HEK293 (cell line): ENCODE measurements at regions not wholly inside any gene's neighbourhood (a gene's known extent, or its start where the extent isn't known, plus 50 kb on each side); places are given as distances from the start of the nearest gene placed in this dataset.

Source experiments
- CTCF ChIA-PET: fragments of 350-600 bp; formaldehyde crosslinking; extraction: SDS; loops from one replicate; lab custom pipeline; 2021; ENCODE audit warnings: antibody characterized with exemption; lab: Yijun Ruan, JAX
- POLR2A ChIA-PET: fragments of 300-600 bp; formaldehyde crosslinking; extraction: SDS; loops from one replicate; lab custom pipeline; 2020; ENCODE audit warnings: antibody characterized with exemption, inconsistent platforms; lab: Yijun Ruan, JAX
- H3K27ac ChIP-seq: fragments of 200-500 bp; sonication (Bioruptor generic); 2 replicates; pipeline ENCODE4 v1.5.1; 2014; ENCODE audit warnings: low read depth, low read length, control low read depth, inconsistent platforms; ENCODE audit errors: extremely low read depth
- H3K36me3 ChIP-seq, 2 experiments: fragments of 200-500 bp in 1 of 2; sonication (Bioruptor generic) in 1 of 2; 1 replicate in 1 of 2; 2 replicates in 1 of 2; pipeline ENCODE4 v1.5.1; 2014 to 2017; ENCODE audit warnings: inconsistent platforms in 2 of 2, low read length in 2 of 2; ENCODE audit not compliant: control insufficient read depth in 2 of 2, insufficient read depth in 1 of 2
- H3K4me1 ChIP-seq: fragments of 200-500 bp; sonication (Bioruptor generic); 2 replicates; pipeline ENCODE4 v1.5.1; 2014; ENCODE audit warnings: mild to moderate bottlenecking, low read length, inconsistent platforms; ENCODE audit not compliant: control insufficient read depth, insufficient read depth
- H3K4me3 ChIP-seq: 2 replicates; pipeline ENCODE4 v1.5.1; 2011; ENCODE audit warnings: low read depth, mild to moderate bottlenecking, control low read depth, low read length, moderate library complexity
- H3K9me3 ChIP-seq: fragments of 200-500 bp; sonication (Bioruptor generic); 2 replicates; pipeline ENCODE4 v1.5.1; 2014; ENCODE audit warnings: low read depth, low read length, inconsistent platforms; ENCODE audit not compliant: control insufficient read depth, insufficient read depth
- GFI1B ChIP-seq: fragments of 450-650 bp; formaldehyde crosslinking; IDR thresholded peaks from 2 replicates; pipeline ENCODE4 v1.5.1; 2016; ENCODE audit warnings: missing biosample characterization, missing genetic modification characterization
- GLI2 ChIP-seq: fragments of 450-650 bp; formaldehyde crosslinking; IDR thresholded peaks from 2 replicates; pipeline ENCODE4; 2017; ENCODE audit warnings: missing biosample characterization, missing genetic modification characterization, low read depth, borderline replicate concordance
- PRDM2 ChIP-seq: fragments of 450-650 bp; formaldehyde crosslinking; IDR thresholded peaks from 2 replicates; pipeline ENCODE4 v1.5.1; 2016; ENCODE audit warnings: missing biosample characterization, missing genetic modification characterization, borderline replicate concordance
- TSHZ1 ChIP-seq: fragments of 450-650 bp; formaldehyde crosslinking; IDR thresholded peaks from 2 replicates; pipeline ENCODE4 v1.5.1; 2016; ENCODE audit warnings: missing biosample characterization, missing genetic modification characterization, borderline replicate concordance
- ZNF16 ChIP-seq: fragments of 450-650 bp; formaldehyde crosslinking; IDR thresholded peaks from 2 replicates; pipeline ENCODE4 v1.5.1; 2016; ENCODE audit warnings: low read depth, missing biosample characterization, missing genetic modification characterization
- ZNF24 ChIP-seq: fragments of 450-650 bp; formaldehyde crosslinking; IDR thresholded peaks from 2 replicates; pipeline ENCODE4 v1.5.1; 2016; ENCODE audit warnings: missing biosample characterization, missing genetic modification characterization
- ZNF335 ChIP-seq: fragments of 450-650 bp; formaldehyde crosslinking; conservative IDR thresholded peaks from 2 replicates; pipeline ENCODE4 v1.5.1; 2016; ENCODE audit warnings: missing biosample characterization, missing genetic modification characterization
- ZNF488 ChIP-seq: fragments of 450-650 bp; formaldehyde crosslinking; IDR thresholded peaks from 2 replicates; pipeline ENCODE4 v1.5.1; 2016; ENCODE audit warnings: missing biosample characterization, missing genetic modification characterization
- ZNF629 ChIP-seq: fragments of 450-650 bp; formaldehyde crosslinking; IDR thresholded peaks from 2 replicates; pipeline ENCODE4 v1.5.1; 2017; ENCODE audit warnings: missing biosample characterization, missing genetic modification characterization
- ZNF76 ChIP-seq: fragments of 450-650 bp; formaldehyde crosslinking; IDR thresholded peaks from 2 replicates; pipeline ENCODE4; 2016; ENCODE audit warnings: low read depth, missing biosample characterization, missing genetic modification characterization, borderline replicate concordance

GRCh38 chr14:89639687-89640086 lies 222.7 kb upstream of the FOXN3 start (continued):
- TF ChIP-seq TSHZ1 (tag by site-specific recombination) (no peak), ZNF488 (tag by site-specific recombination) (no peak), PRDM2 (tag by site-specific recombination) (no peak)

DNA sequence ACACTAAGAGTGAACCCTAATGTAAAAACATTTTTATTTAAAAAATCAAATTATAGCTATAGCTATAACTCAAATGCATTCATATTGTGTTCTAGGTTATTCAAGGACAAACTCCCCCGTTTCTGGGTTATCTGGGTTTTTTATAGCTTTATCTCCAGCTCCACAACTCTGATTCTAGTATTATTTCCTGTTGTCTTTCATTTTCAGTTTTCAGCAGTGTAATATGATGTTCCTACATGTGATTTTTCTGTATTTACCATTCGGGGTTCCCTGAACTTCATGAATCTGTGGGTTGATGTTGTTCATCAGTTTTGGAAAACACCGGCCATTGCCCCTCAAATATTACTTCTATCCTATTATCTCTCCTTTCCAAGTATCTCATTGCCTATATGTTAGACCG lies 221.9 kb upstream of the FOXN3 start:
- no peaks in the 10 kb centered on the region for H3K36me3 ChIP-seq
- TF ChIP-seq GFI1B (tag by site-specific recombination) (no peak), ZNF16 (tag by site-specific recombination) (no peak), ZNF335 (tag by site-specific recombination) (no peak), ZNF24 (tag by site-specific recombination) (no peak)
- H3K27ac ChIP-seq, result no peak overlapping the region
- H3K4me1 ChIP-seq, result no peaks in the 10 kb centered on the region
- CTCF ChIA-PET, result no interaction called here
- POLR2A ChIA-PET, result no interaction called here
- H3K9me3 ChIP-seq, result no peaks in the 10 kb centered on the region
- no peak overlapping the region for H3K4me3 ChIP-seq

DNA sequence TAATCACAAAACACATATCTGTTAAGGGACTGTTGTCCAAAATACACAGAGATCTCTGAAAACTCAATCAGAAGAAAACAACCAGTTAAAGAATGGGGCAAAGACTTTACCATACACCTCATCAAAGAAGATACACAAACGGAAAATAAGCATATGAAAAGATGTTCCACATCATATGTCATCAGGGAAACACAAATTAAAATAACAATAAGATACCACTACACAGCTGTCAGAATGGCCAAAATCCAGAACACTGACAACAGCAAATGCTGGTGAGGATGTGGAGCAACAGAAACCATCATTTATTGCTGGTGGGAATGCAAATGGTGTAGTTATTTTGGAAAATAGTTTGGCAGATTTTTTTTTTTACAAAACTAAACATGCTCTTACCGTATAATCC lies 220.5 kb upstream of the FOXN3 start:
- Histone ChIP-seq H3K27ac (no peak overlapping the region), H3K36me3 (no peaks in the 10 kb centered on the region), H3K4me1 (no peaks in the 10 kb centered on the region), H3K4me3 (no peak overlapping the region), H3K9me3 (no peaks in the 10 kb centered on the region)
- TF ChIP-seq GLI2 (tag by site-specific recombination), result no peak
- ChIA-PET POLR2A (no interaction called here), CTCF (no interaction called here)

- POLR2A ChIA-PET, result no interaction called here
- CTCF ChIA-PET, result no interaction called here
- H3K27ac ChIP-seq, result no peak overlapping the region
Measured at GRCh38 chr14:89635615-89636014, 218.6 kb upstream of the FOXN3 start.

More at GRCh38 chr14:89635615-89636014, 218.6 kb upstream of the FOXN3 start:
- TF ChIP-seq ZNF629 (tag by site-specific recombination), result no peak
- no peak for TF ChIP-seq ZNF76 (tag by site-specific recombination)
- Histone ChIP-seq H3K4me1 (no peaks in the 10 kb centered on the region), H3K9me3 (no peaks in the 10 kb centered on the region), H3K4me3 (no peak overlapping the region), H3K36me3 (no peaks in the 10 kb centered on the region)
